GM18511 (cell line): ENCODE measurements at regions not wholly inside any gene's neighbourhood (a gene's known extent, or its start where the extent isn't known, plus 50 kb on each side); places are given as distances from the start of the nearest gene placed in this dataset.

ENCODE experiments used
- ATAC-seq: cut with Tn5 transposase; IDR thresholded peaks from one replicate; pipeline ENCODE4 v1.9.1; 2021; ENCODE audit warnings: mild to moderate bottlenecking, moderate library complexity; ENCODE audit not compliant: unreplicated experiment

GRCh38 chr2:8527031-8527430 is 154.8 kb upstream of the ID2 start:
- ATAC-seq = no peak

- ATAC-seq = no peak
These were observed 154.2 kb upstream of the ID2 start for GRCh38 chr2:8527676-8528075.

- no peak for ATAC-seq
These were observed 153.0 kb upstream of the ID2 start for GRCh38 chr2:8528863-8529262.

GRCh38 chr2:8529706-8530277 is 152.1 kb upstream of the ID2 start:
- no peak for ATAC-seq

- no peak for ATAC-seq
These were observed 150.4 kb upstream of the ID2 start for GRCh38 chr2:8531481-8531880.

- ATAC-seq = no peak
These were observed 149.4 kb upstream of the ID2 start for GRCh38 chr2:8532438-8532837.

GRCh38 chr2:8533923-8534322 is 147.9 kb upstream of the ID2 start:
- no peak for ATAC-seq

GRCh38 chr2:8534386-8534728 is 147.5 kb upstream of the ID2 start:
- ATAC-seq = no peak

- ATAC-seq = no peak
These were observed 147.0 kb upstream of the ID2 start for GRCh38 chr2:8534729-8535468.

GRCh38 chr2:8535469-8535795 is 146.4 kb upstream of the ID2 start:
- ATAC-seq = no peak

GRCh38 chr2:8535821-8536685 is 145.8 kb upstream of the ID2 start:
- ATAC-seq = no peak

GRCh38 chr2:8536686-8537561 is 144.9 kb upstream of the ID2 start:
- no peak for ATAC-seq

GRCh38 chr2:8537562-8538155 is 144.2 kb upstream of the ID2 start:
- ATAC-seq = no peak

GRCh38 chr2:8538531-8538930 is 143.3 kb upstream of the ID2 start:
- no peak for ATAC-seq

GRCh38 chr2:8538931-8539621 is 142.8 kb upstream of the ID2 start:
- no peak for ATAC-seq

- no peak for ATAC-seq
These were observed 141.9 kb upstream of the ID2 start for GRCh38 chr2:8539743-8540551.

GRCh38 chr2:8540552-8541055 is 141.3 kb upstream of the ID2 start:
- no peak for ATAC-seq

- ATAC-seq = no peak
These were observed 140.6 kb upstream of the ID2 start for GRCh38 chr2:8541223-8541622.

- no peak for ATAC-seq
These were observed 140.2 kb upstream of the ID2 start for GRCh38 chr2:8541636-8542035.
